D721Med (cell line): ENCODE measurements at regions not wholly inside any gene's neighbourhood (a gene's known extent, or its start where the extent isn't known, plus 50 kb on each side); places are given as distances from the start of the nearest gene placed in this dataset.

Source experiments
- DNase-seq: peaks from one replicate; pipeline ENCODE4 v3.0.0; 2011; ENCODE audit warnings: low spot score; ENCODE audit not compliant: insufficient read length
- FAIRE-seq: peaks from 2 replicates; lab custom pipeline; 2011; peaks lifted over from hg19 to GRCh38; lab: Jason Lieb, UNC
- CTCF ChIP-seq: IDR thresholded peaks from 2 replicates; pipeline ENCODE4 v1.5.1; 2012; ENCODE audit warnings: mild to moderate bottlenecking, control low read depth; ENCODE audit not compliant: insufficient read depth; ENCODE audit errors: missing control alignments

- TF ChIP-seq CTCF: no peak
- DNase-seq (no peak), FAIRE-seq (no peak)
Observed at GRCh38 chr10:44589944-44590449, 205.1 kb upstream of the CXCL12 start.

GRCh38 chr10:44591911-44592310 is 207.0 kb upstream of the CXCL12 start:
- FAIRE-seq (no peak), DNase-seq (no peak)
- no peak for TF ChIP-seq CTCF

- DNase-seq (no peak), FAIRE-seq (no peak)
- TF ChIP-seq CTCF: no peak
Observed at GRCh38 chr10:44593952-44594351, 209.1 kb upstream of the CXCL12 start.

GRCh38 chr10:44607116-44607515 is 222.2 kb upstream of the CXCL12 start:
- DNase-seq: no peak
- no peak for TF ChIP-seq CTCF

GRCh38 chr10:44618910-44619309 is 234.0 kb upstream of the CXCL12 start:
- TF ChIP-seq CTCF: no peak
- DNase-seq: no peak
- no peak for FAIRE-seq

More at GRCh38 chr10:44607116-44607515, 222.2 kb upstream of the CXCL12 start:
- no peak for FAIRE-seq

- no peak for FAIRE-seq
- DNase-seq: no peak
- no peak for TF ChIP-seq CTCF
Observed at GRCh38 chr10:44619521-44619920, 234.6 kb upstream of the CXCL12 start.

- no peak for FAIRE-seq
- no peak for TF ChIP-seq CTCF
- no peak for DNase-seq
Observed at GRCh38 chr10:44619975-44620374, 235.1 kb upstream of the CXCL12 start.
